ENCODE measurements at regions not wholly inside any gene's neighbourhood (a gene's known extent, or its start where the extent isn't known, plus 50 kb on each side); places are given as distances from the start of the nearest gene placed in this dataset.

DNA sequence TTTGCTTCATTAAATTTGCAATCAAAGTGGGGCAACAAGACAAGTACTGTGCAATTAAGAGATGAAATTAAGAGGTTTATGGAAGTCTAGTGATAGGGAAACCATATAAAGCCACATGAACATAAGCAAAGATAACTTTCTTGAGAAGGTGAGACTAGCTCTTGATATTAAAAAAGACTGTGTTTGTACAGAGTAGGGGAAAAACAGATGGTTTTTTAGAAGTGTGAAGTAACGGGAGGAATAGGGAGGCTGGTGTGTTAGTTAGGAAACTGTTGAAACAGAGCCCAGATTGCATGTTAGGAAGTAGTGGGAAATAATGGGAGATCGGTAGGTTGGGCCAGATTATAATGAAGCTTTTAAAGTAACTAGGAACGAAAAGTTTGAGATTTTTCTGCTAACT lies 149.8 kb upstream of the FREM2 start:
- no peak for DNase-seq (ENCODE audit: extremely low read depth, low read depth)
- TF ChIP-seq, protein P1, sequence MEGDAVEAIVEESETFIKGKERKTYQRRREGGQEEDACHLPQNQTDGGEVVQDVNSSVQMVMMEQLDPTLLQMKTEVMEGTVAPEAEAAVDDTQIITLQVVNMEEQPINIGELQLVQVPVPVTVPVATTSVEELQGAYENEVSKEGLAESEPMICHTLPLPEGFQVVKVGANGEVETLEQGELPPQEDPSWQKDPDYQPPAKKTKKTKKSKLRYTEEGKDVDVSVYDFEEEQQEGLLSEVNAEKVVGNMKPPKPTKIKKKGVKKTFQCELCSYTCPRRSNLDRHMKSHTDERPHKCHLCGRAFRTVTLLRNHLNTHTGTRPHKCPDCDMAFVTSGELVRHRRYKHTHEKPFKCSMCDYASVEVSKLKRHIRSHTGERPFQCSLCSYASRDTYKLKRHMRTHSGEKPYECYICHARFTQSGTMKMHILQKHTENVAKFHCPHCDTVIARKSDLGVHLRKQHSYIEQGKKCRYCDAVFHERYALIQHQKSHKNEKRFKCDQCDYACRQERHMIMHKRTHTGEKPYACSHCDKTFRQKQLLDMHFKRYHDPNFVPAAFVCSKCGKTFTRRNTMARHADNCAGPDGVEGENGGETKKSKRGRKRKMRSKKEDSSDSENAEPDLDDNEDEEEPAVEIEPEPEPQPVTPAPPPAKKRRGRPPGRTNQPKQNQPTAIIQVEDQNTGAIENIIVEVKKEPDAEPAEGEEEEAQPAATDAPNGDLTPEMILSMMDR (IDR thresholded peaks at IDR 0.05; ENCODE audit: low read depth, low read length), result no peak

DNA sequence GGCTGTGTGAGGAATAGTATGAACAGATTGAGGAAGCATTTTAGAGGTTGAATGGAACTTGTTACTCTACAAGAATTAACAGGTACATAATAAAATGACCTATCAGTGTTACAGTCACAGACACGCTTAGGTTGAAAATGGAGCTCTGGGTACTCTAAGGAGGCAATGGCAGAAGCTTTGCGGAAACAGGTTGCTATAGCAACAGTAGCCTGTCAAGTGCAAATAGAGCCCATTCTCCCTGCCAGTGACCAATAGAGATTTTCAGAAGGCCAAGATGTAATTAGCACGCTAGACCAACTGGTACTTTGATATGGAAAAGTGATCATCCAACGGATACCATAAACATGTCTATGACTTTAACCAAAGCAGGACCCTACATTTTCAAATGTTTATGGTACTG lies 148.5 kb upstream of the FREM2 start:
- DNase-seq (ENCODE audit: extremely low read depth, low read depth), result no peak
- TF ChIP-seq, protein P1 (IDR thresholded peaks at IDR 0.05; ENCODE audit: low read depth, low read length), result no peak

DNA sequence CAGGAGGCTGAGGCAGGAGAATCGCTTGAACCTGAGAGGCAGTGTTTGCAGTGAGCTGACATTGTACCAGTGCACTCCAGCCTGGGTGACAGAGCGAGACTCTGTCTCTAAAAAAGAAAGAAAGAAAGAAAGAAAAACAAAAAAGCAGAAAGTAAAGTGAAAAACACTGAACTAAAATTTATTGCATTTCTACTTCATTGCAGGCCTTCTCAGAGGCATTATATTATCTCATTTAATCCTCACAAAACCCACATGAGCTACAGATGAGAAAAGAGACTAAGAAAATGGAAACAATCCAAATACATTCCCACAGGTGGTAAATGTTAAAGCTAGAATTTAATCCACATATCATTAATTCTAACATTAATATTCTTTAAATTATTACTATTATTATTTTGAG lies 147.2 kb upstream of the FREM2 start:
- no peak for DNase-seq (ENCODE audit: extremely low read depth, low read depth)
- TF ChIP-seq, protein P1 (IDR thresholded peaks at IDR 0.05; ENCODE audit: low read depth, low read length), result no peak

DNA sequence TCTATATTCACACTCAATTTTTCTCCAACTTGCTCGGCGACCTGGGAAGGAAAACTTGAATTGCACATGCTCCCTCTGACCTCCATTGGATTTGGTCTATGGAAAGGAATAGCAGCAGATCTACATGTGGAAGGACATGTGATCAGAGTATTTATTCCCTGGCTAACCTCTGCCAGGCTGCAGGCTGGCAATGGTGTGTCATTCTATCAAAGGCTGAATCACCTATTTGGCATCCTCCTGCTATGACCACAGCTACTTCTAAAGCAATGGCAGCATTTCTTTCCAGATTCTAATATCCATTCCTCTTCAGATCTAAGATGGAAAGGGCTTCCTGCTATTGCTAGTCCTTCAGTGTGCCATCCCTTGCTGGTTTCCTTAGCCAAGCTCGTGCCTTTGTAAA lies 144.3 kb upstream of the FREM2 start:
- DNase-seq (ENCODE audit: extremely low read depth, low read depth), result no peak
- TF ChIP-seq, protein P1 (IDR thresholded peaks at IDR 0.05; ENCODE audit: low read depth, low read length), result no peak

DNA sequence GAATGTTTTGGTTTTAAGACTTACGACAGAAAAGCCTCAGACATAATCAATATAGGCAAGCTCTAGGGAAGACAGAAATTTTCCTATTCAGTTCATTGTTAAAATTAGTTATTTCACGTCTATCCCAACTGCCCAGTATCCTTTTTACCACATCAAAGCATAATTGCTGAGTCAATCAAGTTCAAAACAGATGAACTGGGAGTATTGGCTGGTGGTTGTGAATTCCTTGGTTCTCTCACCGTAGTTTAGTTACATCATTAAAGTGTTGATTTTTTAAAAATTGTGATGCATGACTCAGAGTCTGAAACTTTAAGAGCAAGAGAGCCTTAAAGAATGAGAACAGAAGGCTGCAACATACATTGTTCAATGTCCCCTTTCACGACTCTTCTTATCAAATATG lies 143.3 kb upstream of the FREM2 start:
- TF ChIP-seq, protein P1 (IDR thresholded peaks at IDR 0.05; ENCODE audit: low read depth, low read length), result no peak
- no peak for DNase-seq (ENCODE audit: extremely low read depth, low read depth)

DNA sequence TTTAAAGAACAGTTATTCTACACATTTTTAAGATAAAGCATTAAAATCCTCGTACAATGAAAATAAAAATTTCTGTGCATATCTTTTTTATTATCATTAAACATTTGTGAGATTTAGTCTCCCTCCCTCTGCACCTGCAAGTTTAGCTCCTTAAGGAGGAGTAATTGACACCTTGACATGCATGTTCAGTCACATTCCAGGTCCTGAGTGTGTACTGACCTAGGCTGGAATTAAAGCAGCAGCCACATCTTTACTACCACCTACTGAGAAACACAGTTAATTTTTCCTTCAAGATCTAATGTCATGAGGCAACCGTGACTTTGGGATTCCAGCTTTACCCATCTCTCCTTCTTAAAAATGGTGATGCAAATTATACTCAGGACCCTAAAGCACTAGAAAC lies 123.1 kb upstream of the FREM2 start:
- no peak for DNase-seq (ENCODE audit: extremely low read depth, low read depth)
- TF ChIP-seq, protein P1 (IDR thresholded peaks at IDR 0.05; ENCODE audit: low read depth, low read length), result no peak

DNA sequence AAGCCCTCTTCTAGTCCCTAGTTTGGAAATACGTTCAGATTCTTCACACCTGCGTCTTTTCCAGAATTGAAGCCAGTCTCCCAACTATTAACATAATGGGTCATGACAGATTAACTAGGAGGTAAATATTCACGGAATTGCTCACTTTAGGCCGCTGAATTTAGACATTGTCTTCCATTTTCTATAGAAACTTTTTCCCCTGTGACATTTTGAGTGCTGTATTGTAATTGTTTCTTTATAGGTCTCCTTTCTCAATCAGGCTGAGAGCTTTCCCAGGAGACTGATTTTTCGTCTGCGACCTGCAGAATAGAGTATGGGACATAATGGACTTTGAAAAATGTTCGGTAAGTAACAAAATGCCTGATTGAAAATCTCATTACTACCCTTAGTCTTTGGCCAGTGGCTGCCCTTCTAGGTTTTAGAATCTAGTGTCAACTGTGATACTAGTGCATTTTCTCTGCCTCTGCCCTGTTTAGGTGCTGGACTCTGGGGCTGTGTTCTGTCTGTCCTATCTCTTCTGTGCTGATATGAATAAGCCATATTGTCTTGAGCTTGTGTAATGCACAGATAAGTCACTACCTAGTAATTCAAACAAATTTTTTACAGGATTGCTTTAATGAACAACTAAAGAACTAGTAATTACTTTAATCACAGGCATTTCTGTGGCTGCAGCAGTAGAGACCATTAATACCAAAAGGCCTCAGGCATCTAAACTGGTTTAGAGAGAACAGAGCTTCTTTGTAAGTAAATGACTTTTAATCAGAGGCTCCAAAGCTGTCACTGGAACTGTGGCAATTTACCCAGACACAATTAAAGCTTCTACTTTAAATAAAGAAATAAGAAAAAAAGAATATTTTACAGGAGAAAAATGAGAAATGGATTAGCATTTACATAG lies 122.4 kb upstream of the FREM2 start:
- DNase-seq (ENCODE audit: extremely low read depth, low read depth), result no peak
- TF ChIP-seq, protein P1 (IDR thresholded peaks at IDR 0.05; ENCODE audit: low read depth, low read length), result no peak
